GM18861 (cell line): ENCODE measurements at regions not wholly inside any gene's neighbourhood (a gene's known extent, or its start where the extent isn't known, plus 50 kb on each side); places are given as distances from the start of the nearest gene placed in this dataset.

Source experiments
- ATAC-seq: cut with Tn5 transposase; IDR thresholded peaks from one replicate; pipeline ENCODE4 v1.9.1; 2021; ENCODE audit not compliant: unreplicated experiment

- no peak for ATAC-seq
Measured at GRCh38 chr5:113792806-113793205, 279.3 kb downstream of the YTHDC2 start.

GRCh38 chr5:113794981-113795380, 281.5 kb downstream of the YTHDC2 start:
- ATAC-seq, result no peak

GRCh38 chr5:113800686-113801085, 287.2 kb downstream of the YTHDC2 start:
- no peak for ATAC-seq

- ATAC-seq, result no peak
Measured at GRCh38 chr5:113804264-113804663, 290.8 kb downstream of the YTHDC2 start.

DNA sequence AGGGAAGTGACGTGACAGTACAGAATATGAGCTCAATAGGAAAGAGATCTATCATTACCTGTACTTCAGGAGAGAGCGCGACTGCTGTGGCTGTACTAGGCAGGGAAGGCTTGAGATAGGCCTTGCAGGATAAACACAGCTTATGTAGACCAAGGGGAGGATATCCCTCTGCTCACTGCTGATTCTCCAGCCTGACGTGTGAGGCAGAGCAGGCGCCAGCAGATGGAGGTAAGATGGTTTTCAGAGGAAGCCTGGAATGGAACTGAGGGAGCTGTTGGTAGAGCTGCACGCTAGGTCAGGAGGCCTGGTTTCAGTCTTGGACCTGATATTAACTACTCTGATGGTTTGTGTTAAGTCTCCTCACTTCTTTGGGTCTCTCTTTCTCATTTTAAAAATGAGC, 291.4 kb downstream of the YTHDC2 start:
- ATAC-seq, result no peak

DNA sequence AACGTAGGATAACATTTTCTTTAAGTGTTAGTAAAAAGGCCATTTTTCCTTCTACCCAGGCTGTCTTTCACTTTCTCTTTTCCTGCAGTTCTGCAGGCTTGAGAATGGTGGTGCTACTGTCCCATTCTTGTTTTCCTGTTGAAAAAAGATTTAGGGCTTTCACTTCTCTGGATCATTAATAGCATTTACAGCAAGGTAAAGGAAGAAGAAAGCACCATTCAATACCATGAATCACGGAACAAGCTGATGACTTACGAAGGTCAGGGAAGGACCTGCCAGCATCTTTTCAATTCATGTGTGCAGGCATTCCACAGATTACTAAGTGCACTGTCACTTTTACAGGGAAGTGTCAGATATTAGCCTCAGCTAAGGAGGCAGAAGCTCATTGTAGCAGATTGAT, 292.8 kb downstream of the YTHDC2 start:
- ATAC-seq, result no peak

GRCh38 chr5:113806904-113807303, 293.4 kb downstream of the YTHDC2 start:
- ATAC-seq, result no peak

DNA sequence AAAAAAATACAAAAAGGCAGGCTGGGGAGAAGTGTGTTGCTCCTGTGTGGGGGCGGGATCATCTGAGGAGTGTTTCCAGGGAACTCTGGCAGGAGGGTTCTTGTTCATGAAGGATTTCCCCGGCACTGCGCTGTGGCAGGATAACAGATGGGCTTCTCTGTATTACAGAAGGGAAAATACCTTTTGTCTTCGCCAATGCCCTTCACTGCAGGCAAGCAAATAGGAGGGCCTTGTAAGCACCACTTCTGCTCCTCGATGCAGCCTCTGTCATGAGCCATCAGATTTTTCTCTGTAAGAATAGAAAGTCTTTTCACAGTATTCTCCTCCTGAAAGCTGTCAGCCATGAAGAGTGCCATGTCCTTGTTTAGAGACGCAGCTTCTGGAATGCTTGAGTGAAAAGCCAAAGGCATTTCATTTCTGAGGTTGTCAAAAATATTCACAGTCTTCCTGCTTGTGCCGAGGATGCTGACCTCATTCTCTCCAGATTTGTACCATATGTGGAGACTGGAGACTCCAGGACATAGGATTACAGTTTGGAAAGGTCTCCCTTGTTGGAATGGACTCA, 294.0 kb downstream of the YTHDC2 start:
- no peak for ATAC-seq

DNA sequence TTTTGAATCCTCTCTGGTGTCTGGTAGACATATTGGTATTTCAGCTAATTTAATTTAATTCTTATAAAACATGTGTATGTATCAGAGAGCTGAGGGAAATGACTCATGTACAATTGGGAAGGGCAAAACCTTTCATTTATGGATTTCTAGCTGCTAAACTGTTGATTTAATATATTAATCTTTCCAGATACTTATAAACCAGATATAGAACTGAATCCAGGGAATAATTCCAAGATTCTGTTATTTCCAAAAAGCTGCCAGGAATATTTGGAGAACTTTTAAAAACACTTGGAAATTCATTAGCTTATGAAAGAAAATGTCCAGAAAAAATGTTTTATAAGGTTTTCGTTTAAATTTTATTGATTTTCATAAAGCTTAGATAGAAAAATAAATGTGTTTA, 295.5 kb downstream of the YTHDC2 start:
- no peak for ATAC-seq

DNA sequence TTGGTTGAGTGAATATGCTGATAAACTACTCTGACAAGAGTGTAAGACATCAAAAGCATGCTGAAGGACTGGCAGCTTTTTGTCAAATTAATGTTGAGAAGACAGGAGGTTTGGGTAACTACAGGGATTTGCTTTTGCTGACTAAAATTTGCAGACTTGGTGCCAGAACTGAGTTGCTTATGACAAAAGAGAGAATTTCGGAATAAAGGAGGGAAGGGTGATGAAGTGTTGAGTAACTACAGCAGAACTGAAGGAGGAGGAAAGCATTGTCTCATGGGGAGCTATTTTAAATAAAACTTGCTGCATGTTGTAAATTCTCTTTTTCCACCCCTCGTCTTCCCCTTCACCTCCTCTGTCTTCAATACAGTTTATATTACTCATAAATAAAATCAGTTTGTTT, 296.1 kb downstream of the YTHDC2 start:
- ATAC-seq, result no peak

GRCh38 chr5:113813466-113813865, 300.0 kb downstream of the YTHDC2 start:
- no peak for ATAC-seq

DNA sequence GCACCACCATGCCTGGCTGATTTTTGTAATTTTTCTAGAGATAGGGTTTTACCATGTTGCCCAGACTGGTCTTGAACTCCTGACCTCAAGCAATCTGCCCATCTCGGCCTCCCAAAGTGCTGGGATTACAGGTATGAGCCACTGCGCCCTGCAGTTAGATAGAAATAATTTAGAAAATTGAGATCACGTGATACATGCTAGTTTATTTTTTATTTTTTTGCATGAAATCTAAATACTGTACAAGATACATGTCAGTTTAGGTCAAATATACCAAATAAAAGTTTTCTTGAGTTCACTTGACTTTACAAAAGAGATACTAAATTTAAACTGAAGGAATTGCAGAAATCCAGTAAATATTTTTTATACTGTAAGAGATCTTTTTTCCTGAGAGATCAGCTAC, 304.2 kb downstream of the YTHDC2 start:
- no peak for ATAC-seq

DNA sequence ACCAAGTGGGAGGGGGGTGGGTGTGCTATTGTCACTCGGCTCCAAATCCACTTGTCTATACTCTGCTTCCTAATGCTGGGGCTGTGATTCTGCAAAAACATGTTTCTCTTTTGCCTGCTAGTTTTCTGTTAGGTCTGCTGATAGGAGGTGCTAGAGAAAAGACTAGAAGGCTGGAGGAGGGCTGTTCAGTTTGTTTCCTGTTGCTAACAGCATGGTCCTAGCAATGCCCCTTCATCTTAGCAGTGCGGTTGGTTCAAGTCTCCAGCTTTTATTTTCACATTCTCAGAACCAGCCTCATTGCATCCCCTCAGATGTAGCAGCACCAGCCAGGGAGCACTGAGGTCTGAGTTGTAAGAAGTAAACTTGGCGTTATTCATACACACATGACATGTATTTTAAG, 310.2 kb downstream of the YTHDC2 start:
- ATAC-seq, result no peak

DNA sequence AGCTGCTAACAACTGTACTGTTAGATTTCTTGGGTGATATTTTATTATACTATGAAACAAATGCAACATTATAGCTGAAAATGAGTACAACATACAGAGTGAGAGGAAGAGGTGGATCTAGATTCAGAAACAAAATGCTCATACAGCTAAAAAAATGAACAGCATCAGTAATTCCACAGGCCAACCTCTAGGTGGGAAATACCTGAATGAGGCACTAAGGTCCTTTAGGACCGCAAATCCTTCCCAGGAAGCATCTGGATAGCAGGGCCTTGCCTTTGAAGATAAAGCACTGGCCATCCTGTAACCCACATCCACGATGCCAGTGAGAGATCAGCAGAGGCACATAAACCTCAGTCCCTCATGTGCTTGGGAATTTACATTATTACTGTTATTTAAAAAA, 310.8 kb downstream of the YTHDC2 start:
- no peak for ATAC-seq

DNA sequence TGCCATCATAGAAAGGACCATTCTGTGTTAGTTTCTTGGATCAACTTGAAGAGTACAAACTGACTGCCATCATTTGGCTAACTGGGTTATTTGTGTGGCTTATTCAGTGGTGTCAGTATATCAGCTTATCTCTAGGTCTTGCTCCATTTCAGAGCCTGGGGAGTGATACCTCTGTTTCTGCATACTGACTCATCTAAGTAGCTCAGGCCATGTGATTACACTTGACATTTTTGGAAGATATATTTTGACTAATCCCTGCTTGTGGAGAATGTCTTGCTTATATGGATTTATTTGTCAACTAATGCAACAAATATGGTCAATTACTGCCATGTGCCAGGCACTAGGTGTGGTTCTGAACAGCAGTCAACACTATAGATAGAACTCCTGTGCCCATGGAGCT, 311.7 kb downstream of the YTHDC2 start:
- ATAC-seq, result no peak

GRCh38 chr5:113846941-113847340, 333.4 kb downstream of the YTHDC2 start:
- ATAC-seq, result no peak

DNA sequence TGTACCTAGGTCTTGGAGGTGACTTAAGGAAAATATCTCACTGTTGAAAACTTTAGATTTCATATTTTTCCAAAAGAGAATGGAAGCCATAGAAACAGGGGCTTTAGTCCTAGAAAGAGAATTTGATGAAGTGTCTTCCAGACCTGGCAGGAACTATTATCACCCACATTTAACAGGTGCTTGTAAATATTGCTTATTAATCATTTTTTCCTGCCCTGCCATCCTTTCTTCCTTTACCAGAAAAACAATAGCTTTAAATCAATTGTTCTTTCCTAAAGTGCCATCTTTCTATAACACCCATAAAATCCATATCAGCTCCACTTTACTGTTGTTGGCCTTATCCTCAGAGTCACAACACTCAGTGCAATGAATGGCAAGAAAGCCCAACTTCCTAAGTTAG, 350.9 kb downstream of the YTHDC2 start:
- ATAC-seq, result no peak

- no peak for ATAC-seq
Measured at GRCh38 chr5:113866763-113867162, 353.3 kb downstream of the YTHDC2 start.

- ATAC-seq, result no peak
Measured at GRCh38 chr5:113869611-113870010, 356.1 kb downstream of the YTHDC2 start.

DNA sequence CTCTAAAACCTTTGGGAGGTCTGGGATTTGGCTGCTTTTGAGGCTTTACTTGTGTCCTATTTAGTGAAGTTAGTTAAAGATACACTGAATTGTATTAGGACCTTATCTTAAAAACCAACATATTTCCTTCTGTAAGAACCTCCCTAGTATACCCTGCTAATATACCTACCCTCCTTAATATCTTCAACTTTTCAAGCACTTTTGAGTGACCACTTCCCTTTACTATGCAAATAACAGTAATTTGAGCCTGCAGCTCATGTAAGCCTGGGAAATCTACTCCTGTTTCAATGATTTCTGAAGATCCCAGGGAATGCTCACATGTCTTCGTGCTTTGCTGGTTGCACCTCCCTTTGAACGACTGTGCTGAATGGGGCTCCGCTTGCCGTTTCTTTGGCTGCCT, 358.5 kb downstream of the YTHDC2 start:
- ATAC-seq, result no peak

- no peak for ATAC-seq
Measured at GRCh38 chr5:113875096-113875495, 361.6 kb downstream of the YTHDC2 start.

DNA sequence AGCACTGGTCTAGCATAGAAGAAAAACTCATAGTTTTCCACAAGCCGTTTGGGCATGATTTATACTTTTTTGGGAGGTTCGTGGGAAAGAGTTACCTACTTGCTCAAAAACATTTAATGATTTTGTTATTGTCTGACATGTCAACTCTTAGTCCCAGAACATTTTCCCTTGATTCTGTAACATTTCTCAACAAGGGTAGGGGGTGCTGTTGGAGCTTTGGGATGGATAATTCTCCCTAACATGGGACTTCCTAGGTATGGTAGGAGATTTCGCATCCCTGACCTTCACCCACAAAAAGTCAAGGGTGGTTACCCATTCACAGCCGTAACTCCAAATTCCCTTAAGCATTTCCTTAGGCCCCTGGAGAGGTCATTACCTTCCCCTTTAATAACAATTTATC, 378.0 kb downstream of the YTHDC2 start:
- ATAC-seq, result no peak

DNA sequence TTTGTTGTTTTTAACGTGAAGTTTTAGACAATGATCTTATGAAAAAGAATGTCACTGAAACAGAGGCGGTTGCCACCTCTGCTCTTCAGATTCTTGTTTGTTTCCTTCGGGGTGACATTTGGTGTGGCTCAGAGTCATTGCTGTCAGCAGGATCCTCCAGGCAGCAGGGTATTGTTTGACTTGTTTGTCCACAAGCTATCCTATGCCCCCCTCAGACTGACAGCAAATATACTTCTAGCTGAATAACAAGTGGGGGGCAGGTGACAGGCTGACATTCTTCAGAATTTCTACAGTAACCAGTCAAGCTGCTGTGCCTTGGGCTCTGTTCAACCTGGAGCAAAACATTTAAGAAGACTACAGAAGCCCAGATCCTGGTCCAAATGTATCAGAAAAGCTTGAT, 383.3 kb downstream of the YTHDC2 start:
- ATAC-seq, result no peak

- no peak for ATAC-seq
Measured at GRCh38 chr5:113897748-113898147, 384.3 kb downstream of the YTHDC2 start.
